ENCODE measurements at regions not wholly inside any gene's neighbourhood (a gene's known extent, or its start where the extent isn't known, plus 50 kb on each side); places are given as distances from the start of the nearest gene placed in this dataset.

GRCh38 chr15:62788224-62788623 lies 254.3 kb upstream of the TPM1 start:
- TF ChIP-seq CTCF (conservative IDR thresholded peaks at IDR 0.05 in 1 of 2, IDR thresholded peaks at IDR 0.05 in 1 of 2; ENCODE audit: low read depth in 1 of 2, low read length in 2 of 2) = no peak
- TF ChIP-seq EZH2 (IDR thresholded peaks at IDR 0.05; ENCODE audit: low read length, missing control alignments) = no peak

Data from fibroblast of lung (primary cell).